SU-DHL-6 (cell line): ENCODE measurements at regions not wholly inside any gene's neighbourhood (a gene's known extent, or its start where the extent isn't known, plus 50 kb on each side); places are given as distances from the start of the nearest gene placed in this dataset.

Source experiments
- EZH2phosphoT487 ChIP-seq: fragments of 200-600 bp; sonication (generic), shearing (Covaris generic); conservative IDR thresholded peaks from 2 replicates; pipeline ENCODE4 v1.6.1; 2018; ENCODE audit warnings: mild to moderate bottlenecking, antibody characterized with exemption, low read length, moderate library complexity, mixed read lengths
- TF ChIP-seq, protein P1 (sequence below): fragments of 200-600 bp; sonication (generic); IDR thresholded peaks from one replicate; pipeline ENCODE4 v1.5.1; 2017; ENCODE audit warnings: antibody characterized with exemption, mild to moderate bottlenecking, low read length, moderate library complexity; ENCODE audit not compliant: insufficient read depth, poor library complexity, severe bottlenecking

DNA sequence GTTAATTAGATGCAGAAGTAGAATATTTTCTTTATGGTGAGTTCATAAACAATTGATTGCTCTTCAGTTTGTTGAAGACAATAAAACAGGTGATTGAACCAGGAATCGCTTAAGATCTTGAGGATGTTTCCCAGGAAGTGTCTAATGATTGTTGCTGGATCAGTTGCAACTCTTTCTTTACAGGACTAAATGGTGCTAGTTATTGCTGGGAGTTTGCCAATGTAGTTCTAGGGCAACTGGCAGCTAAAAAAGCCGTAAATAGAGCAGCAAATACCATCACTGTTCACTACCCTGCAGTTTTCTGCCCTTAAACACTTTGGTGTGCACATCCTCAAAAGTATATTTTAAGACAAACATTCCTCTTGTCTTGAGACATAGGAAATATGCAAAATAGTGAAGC lies 119.2 kb upstream of the ANK3 start:
- TF ChIP-seq, protein P1, sequence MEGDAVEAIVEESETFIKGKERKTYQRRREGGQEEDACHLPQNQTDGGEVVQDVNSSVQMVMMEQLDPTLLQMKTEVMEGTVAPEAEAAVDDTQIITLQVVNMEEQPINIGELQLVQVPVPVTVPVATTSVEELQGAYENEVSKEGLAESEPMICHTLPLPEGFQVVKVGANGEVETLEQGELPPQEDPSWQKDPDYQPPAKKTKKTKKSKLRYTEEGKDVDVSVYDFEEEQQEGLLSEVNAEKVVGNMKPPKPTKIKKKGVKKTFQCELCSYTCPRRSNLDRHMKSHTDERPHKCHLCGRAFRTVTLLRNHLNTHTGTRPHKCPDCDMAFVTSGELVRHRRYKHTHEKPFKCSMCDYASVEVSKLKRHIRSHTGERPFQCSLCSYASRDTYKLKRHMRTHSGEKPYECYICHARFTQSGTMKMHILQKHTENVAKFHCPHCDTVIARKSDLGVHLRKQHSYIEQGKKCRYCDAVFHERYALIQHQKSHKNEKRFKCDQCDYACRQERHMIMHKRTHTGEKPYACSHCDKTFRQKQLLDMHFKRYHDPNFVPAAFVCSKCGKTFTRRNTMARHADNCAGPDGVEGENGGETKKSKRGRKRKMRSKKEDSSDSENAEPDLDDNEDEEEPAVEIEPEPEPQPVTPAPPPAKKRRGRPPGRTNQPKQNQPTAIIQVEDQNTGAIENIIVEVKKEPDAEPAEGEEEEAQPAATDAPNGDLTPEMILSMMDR: no peak
- no peak for TF ChIP-seq EZH2phosphoT487
